Sciatic nerve (tissue), 2 donors: ENCODE measurements at regions not wholly inside any gene's neighbourhood (a gene's known extent, or its start where the extent isn't known, plus 50 kb on each side); places are given as distances from the start of the nearest gene placed in this dataset.
"Not testable (repeated sequence)": the region's sequence is repeated elsewhere in the genome, so short reads cannot be mapped to it uniquely, and the experiment has no call there.

Experiments used
- ATAC-seq: fragments of 200-7000 bp; cut with Tn5 transposase; one replicate; pipeline ENCODE4 v1.9.1; 2020; ENCODE audit warnings: mild to moderate bottlenecking, moderate library complexity
- DNase-seq: peaks from one replicate; pipeline ENCODE4 v3.0.0-alpha.2; 2020; ENCODE audit warnings: low spot score
- intact Hi-C: fragments of 100-400 bp; cut with DNase I; formaldehyde crosslinking; loops from one replicate; pipeline ENCODE4 v1.14.2; 2022
- donor health status: DM: no; HTN: no; CAD: no.
- donor health status: DM: no; HTN: no; CAD: no.

DNA sequence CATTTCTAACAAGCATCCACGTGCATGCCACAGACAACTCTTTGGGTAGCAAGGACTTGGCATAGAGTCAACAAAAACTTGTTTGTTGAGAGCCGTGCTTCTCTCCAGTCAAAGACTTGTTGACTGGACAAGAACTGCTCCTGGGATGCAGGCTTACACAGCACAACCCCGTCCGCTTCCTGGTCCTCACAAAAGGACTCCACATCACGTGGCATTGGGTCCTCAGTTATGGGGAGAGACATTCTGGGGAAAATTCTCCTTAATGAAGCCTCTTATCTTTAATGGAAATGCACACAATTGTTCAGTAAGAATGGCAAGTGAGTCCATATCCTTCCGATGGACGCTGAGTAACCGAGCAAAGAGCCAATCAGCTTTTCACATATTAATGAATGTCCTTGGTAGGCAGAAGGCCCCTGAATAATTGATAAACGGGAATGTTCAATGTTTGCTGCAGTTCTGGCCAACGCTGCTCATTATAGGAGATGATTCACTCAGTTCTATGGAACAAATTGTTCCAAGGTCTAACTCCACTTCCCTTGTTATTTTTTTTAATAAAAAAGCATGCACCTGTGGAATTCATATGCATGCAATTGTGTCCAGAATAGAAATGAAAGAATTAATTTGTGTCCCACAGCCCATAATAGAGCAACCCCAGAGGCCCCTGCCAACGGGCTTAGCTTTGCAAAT lies 97.0 kb upstream of the ZNF366 start:
- DNase-seq, result no peak
- intact Hi-C loops, result no loop called here
- ATAC-seq, result no peak

DNA sequence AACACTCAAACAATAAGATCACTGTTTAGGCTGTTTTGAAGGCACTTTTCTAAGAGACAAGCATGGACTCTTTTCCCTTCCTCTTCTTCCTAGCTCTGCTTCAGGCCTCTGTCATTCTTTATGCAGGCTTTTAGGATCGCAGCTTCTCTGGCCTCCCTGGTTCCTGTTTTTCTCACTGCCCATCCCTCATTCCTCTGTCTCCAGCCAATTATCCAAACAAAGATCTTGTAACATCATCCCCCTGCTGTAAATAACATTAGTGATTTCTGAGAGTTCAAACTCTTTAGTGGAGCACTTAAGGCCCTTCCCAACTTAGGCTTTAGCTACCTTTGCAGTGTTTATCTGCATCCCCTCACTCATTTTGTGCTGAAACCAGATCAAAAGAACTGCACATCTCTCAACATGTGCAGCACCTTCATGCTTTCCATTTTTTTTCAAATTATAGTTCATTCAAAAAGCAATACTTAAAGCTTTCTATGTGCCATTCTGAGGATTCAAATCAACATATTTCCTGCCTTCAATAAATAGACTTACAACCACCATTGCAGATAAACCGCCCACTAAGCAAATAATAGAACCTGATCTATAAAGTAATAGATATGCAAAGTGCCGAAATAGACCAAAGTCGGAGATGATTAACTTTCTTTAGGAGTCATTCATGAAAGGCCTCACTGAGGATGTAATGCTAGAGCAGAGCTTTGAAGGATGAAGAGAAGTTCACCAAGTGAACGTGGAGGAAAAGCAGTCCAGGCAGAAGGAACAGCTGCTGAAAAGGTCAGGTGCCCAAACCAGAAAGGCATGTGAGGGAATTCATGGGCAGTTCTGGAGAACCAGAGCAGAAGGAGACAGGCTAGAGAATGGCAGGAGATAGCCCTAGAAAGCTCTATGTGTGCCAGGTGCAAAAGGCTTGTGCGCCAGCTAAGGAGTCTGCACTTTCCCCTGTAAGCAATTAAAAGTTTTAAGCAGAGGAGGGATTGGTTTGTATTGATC lies 95.8 kb upstream of the ZNF366 start:
- intact Hi-C loops, result no loop called here
- ATAC-seq (no peak), DNase-seq (no peak)

DNA sequence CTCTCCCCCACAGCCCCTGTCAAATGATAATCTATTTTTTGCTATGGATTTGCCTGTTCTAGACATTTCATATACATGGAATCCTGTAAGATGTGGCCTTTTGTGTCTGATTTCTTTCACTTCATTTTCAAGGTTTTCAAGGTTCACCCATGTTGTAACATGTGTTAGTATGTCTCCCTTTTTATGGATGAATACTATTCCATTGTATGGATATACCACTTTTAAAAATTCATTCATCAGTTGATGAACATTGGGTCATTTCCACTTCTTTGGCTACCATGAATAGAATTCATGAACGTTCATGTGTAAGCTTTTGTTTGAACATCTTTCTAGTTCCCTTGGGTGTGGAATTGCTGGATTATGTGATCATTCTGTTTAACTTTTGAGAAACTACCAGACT lies 94.7 kb upstream of the ZNF366 start:
- no peak for DNase-seq
- intact Hi-C loops, result loop anchor here (2.0 kb wide), 1 partner anchor 41 kb away; no protein-coding TSS in a partner anchor
- ATAC-seq, result no peak

DNA sequence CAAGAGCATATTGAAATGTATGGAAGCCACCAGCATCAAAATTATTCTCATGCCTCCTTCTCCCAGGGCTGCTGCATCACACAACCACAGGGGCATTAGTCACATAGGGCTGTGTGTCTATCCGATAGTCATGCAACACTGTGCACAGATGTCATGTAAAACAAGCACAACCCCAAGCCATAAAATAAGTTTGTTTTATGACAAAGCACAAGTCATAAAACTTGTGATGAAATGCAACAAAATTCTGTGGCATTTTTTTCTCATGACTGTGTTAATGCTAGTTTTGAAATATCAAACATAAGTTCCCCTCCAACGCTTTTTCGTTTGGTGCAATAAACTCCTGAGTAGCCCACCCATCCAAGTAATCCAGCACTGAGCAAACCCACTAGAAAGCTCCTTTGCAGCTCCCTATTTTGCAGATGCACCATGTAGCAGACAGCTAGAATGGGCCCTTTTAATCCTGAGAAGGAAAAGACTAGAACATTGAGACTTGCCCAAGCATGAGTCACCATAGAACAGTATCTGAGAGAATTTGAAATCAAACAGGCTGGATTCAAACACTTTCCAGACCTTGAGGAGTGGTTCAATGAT lies 93.3 kb upstream of the ZNF366 start:
- DNase-seq, result no peak
- intact Hi-C loops, result loop anchor here (2.0 kb wide), 1 partner anchor 40 kb away; no protein-coding TSS in a partner anchor
- no peak for ATAC-seq

DNA sequence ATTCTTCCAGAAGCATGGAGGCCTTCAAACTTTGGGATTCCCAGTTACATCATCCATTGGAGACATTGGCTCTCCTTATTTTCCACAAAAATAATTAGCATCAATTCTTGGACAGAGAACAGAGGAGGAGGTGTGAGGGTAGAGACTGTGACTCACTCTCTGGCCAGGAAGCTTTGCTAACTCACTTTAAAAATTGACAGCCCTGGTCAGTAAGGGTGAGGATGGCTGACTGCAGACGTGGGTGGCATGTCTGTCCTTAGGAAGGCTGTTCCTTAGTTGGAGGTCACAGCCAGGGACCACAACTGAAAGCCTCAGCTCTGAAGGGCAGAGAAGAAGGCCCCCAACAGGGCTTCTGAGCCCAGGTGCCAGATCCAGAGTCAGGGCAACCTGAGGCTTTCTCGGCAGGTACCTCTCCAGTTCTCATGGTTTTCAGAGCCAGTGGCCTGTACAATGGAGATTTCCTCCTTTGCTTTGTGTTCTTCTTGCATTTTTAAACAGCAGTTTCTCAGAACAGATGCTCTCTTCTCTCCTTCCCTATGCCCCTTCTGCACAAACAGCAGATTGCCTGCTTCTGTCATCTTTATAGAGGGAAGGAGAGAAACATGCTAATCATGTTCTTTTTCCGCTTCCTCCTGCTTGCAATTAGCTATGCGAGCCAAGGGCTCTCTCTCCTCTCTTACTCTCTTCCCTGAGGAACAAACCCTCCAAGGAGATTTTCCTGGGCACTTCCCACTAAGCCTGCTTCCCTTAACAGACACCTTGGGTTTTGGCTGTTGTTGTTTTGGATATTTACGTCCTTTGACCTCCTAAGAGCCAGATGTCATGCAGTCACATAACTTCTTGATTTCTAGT lies 92.5 kb upstream of the ZNF366 start:
- DNase-seq (no peak), ATAC-seq (no peak)
- intact Hi-C loops, result loop anchor here (2.0 kb wide), 1 partner anchor 39 kb away; no protein-coding TSS in a partner anchor

DNA sequence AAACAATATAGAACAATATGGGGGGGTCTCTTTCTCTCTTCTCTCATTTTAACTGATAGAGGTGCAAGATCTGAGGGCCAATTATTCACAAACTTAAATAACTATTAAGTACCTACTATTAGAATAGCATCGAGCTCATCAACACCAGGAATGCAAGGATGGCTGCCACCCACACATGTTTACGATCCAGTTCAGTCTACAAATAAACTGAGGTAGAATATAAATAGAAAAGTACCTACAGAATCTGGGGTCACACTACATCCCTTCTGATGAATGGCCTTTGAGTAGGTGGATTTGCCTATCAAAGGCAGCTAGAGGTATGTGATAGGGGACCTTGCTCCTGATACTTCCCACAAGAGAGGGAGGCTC lies 91.8 kb upstream of the ZNF366 start:
- ATAC-seq (no peak), DNase-seq (no peak)
- intact Hi-C loops, result no loop called here

DNA sequence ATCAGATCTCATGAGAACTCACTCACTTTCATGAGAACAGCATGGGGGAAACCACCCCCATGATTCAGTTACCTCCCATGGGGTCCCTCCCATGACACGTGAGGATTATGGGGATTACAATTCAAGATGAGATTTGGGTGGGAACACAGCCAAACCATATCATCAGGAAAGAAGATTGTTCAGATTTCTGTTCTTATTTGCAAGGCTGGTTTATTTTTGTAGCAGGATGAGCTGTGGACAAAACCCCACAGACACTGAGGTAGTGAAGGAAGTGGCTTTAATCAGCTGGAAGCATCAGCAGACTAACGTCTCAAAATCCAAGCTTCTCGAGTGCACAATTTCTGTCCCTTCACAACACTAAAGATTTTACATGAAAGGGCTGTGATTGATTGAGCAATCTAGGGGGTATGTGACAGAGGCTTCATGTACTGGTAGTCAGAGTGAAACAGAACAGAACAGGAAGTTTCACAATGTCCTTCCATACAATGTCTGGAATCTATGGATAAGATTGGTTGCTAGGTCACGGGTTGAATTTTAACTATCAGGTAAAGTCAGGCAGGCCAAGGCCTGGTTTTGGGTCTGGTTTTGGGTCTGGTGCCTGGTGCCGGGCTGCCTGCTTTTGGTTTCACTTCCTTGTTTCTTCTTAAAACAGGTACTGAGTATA lies 91.3 kb upstream of the ZNF366 start:
- DNase-seq (no peak), ATAC-seq (peak; percentile 20)
- intact Hi-C loops, result no loop called here

DNA sequence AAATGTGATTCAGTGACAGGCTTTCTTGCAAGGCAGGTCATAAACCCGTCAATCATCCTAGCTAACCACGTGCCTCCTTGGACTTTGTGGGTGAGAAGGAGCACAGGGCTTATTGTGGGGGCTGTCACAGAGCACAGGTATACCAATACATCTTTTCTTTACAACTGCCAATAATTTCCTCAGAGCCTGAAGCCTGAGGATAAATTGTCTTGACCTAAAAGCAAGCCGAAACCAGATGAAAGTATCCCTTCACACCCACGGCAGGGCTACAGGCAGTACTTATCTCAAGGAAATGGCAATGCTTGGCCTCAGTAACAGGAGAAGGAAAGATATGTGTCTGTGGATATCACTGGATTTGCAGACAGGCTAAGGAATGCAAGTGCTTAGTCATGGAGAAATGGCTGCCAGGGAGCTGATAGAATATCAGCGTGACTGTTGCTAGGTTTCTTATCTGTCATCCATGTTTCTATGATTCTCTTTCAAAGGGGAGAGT lies 90.3 kb upstream of the ZNF366 start:
- intact Hi-C loops, result no loop called here
- DNase-seq, result no peak
- ATAC-seq, result peak; percentile 73

DNA sequence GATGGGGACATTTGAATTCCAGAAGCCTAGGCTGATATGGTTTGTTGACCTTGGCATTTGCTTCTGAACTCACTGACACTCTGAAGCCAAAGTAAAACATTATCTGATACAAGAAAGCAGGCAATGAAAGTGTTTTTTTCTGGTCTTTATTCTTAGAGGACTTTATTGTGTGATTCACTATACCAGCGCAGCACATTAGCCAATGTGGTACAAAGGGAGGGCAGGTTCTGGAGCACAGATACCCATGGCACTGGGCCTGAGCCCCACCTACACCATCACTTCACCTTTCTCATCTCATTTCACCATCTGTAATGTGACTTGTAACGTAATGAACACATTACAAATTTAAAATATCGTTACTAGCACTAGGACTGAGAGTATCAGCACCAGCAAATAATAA lies 89.7 kb upstream of the ZNF366 start:
- peak; percentile 31 for ATAC-seq
- DNase-seq, result no peak
- intact Hi-C loops, result no loop called here

DNA sequence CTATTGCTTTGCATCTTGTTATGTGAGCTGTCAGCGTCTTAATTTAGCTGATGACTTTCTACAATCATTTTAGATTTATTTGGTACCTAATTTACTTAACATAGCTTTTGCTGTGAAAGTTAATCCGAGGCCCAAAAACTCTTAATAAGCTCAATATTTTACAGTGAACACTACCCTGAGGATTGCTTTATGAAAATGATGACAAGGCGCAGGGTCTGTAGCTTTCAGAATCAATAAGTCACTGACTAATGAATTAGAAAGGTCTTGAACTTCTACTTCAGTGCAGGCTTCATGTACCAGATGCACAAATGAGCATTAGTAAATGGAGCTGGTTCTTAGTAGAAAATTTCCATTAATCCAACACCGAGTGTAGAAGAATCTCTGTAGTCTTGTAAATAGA lies 81.4 kb upstream of the ZNF366 start:
- intact Hi-C loops, result no loop called here
- ATAC-seq (no peak), DNase-seq (no peak)

DNA sequence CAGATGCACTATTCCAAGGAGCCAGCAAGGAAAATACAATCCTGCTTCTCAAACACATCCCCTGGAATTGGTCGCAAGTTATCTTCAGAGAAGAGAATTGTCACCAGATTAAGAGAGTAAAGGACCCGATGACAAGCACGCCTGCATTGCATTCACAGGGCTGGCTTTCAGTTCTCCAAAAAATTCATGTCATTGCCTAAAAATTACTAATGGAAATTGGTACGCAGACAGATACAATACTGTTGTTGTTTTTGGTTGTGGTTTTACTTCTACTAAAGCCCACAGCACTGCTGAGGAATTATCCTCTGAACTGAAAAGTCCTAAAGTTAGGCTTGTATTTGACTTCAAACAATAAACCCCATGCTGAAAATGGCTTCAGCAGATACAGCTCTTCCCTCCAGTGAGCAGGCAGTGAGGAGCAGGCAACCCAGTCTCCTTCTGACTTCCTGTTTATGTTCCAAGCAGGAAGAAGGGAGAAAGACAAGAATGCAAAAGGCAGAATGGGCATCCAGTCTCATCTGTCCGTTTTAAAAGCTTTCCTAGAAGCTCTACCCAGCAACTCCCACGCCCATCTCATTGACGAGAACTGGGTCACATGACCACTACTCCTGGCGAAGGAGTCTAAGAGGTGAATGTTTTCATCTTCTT lies 80.6 kb upstream of the ZNF366 start:
- DNase-seq (no peak), ATAC-seq (peak; percentile 37)
- intact Hi-C loops, result no loop called here

DNA sequence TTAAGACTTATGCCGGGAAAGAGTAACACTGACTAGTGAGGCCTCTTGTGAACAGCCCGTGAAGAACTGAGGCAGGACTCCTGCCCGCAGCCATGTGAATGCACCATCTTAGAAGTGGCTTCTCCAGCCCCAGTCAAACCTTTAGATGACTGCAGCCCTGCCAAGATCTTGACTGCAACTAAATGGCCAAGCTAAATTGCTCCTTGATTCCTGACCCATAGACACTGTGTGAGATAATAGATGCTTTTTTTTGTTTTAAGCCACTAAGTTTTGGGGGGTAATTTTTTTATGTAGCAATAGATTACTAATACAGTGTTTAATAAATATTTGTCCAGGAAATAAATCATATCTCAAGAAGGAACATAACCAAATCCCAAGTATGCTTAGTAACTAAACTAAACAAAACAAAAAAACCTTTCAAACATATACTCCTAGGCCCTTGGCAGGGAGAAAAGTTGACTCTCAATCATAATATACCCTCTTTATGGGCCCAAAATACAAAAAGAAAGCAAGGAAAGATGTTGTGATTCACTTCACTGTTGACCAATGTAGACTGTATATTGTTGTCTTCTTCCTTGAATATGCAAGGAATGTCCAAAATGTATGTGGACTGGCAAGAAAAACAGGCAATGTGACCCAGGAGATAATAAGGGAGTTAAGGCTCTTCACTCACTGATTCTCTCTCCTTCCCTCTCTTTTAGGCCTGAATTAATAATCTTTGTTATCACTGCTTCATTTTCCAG lies 79.7 kb upstream of the ZNF366 start:
- intact Hi-C loops, result no loop called here
- DNase-seq, result no peak
- ATAC-seq, result no peak

DNA sequence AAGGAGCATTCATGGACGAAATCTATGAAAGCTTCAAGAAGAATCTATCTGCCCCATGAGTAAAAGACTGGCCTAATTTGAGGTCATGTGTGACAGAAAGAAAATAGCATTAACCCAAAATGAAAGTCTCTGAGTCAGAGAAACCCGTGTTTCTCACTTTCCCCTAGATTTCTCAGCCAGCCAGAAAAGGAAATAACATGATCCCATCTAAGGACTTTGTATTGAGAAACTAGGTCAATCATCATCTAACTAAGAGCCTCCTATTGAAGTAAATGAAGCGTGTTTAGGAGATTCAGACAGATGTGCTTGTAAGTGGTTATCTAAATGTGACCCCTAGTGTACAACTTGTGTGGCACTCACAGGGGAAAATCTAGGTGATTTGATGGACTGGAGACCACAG lies 77.3 kb upstream of the ZNF366 start:
- DNase-seq (no peak), ATAC-seq (peak; percentile 49)
- intact Hi-C loops, result no loop called here

DNA sequence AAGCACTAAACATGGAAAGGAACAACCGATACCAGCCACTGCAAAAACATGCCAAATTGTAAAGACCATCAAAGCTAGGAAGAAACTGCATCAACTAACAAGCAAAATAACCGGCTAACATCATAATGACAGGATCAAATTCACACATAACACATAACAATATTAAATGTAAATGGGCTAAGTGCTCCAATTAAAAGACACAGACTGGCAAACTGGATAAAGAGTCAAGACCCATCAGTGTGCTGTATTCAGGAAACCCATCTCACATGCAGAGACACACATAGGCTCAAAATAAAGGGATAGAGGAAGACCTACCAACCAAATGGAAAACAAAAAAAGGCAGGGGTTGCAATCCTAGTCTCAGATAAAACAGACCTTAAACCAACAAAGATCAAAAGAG lies 72.1 kb upstream of the ZNF366 start:
- intact Hi-C loops, ATAC-seq, DNase-seq: not testable (repeated sequence)

DNA sequence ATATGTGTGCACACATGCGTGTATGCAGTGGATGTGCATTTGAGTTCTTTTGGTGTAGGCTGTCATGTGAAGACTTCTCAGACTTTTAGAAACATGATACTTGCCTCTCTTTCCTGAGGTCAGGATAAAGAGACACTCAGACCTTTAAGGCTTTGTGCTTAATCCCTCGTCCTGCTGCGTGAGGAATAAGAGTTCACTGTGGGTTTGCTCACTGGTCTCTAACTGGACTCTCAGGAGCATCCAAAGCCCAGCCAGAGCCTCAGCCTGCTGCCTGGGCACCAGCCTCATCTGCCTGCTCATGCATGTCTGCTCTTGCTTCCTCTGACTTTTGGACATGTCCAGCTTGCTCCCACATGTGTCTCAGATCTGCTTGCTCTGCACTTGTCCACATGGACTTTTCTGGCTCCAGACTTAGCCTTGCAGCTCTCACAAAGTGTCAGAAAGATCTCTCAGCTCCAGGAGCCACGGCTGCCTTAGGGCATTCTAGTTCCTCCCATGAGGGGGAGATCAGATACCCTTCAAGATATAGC lies 65.1 kb upstream of the ZNF366 start:
- intact Hi-C loops, result no loop called here
- DNase-seq (no peak), ATAC-seq (no peak)

DNA sequence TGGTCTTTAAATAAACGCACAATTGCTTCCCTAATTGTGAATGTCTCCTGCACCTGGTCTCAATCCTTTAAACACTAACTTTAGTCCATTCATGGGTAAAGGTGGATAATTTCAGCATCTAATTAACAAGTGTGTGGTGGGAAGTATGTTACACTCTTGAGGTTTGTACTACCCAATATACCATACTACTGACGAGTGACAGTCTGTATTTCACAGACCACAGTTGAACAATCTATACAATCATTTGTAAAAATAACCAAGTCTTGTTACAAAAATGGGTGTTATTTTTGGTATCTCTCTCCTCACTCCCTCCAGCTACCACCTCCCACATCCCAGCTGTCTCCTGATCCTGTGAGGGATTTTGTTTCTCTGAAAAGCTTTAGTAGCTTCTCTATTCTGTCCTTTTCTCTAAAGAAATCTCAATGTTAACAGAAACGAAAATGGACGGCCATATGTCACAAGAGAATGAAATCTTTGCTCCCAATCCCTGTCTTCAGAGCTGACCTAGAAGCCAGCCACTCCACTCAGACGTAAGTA lies 62.3 kb upstream of the ZNF366 start:
- no peak for ATAC-seq
- no peak for DNase-seq
- intact Hi-C loops, result no loop called here

DNA sequence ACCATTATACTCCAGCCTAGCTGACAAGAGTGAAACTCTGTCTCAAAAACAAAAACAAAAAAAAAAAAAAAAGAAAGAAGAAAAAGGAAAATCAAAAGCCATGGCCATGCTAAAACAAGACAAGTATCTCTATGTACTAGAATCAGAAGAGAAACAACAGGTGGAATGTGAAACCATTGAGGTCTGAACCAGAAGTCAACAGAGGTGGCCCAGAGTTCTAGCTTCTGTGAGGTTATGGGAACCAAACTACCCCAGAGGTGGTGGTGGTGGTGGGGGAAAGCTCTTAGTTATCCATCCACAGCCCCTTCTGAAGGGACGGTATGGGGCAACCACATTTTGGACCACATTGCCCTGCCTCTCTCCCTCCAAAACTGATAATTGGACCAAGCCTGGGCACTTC lies 59.5 kb upstream of the ZNF366 start:
- intact Hi-C loops, result no loop called here
- no peak for DNase-seq
- no peak for ATAC-seq
